K562 (cell line): ENCODE measurements at regions not wholly inside any gene's neighbourhood (a gene's known extent, or its start where the extent isn't known, plus 50 kb on each side); places are given as distances from the start of the nearest gene placed in this dataset.

Source experiments
- ATAC-seq: fragments of 200-7000 bp; cut with Tn5 transposase; 3 replicates; pipeline ENCODE4 v1.9.1; 2020; ENCODE audit warnings: moderate library complexity
- BruUV-seq: library from RNA; stranded (reverse); fragments of 400-500 nt; replicated peaks from 2 replicates; lab custom pipeline; 2021; lab: Mats Ljungman, UMichigan
- CTCF ChIA-PET: fragments of 300-600 bp; formaldehyde crosslinking; extraction: SDS; loops from one replicate; lab custom pipeline; 2021; ENCODE audit warnings: low intra/inter-chr PET ratio; lab: Yijun Ruan, JAX
- POLR2A ChIA-PET: fragments of 300-600, 350-650 bp; sonication (Branson Sonifier 250); formaldehyde crosslinking; extraction: SDS; loops from one replicate; lab custom pipeline; 2021; ENCODE audit warnings: antibody characterized with exemption, inconsistent platforms; lab: Yijun Ruan, JAX
- DNase-seq, 4 experiments: peaks; one replicate each; pipeline versions ENCODE4 v3.0.0 to v3.0.0-alpha.2; 2011 to 2018; ENCODE audit warnings: low spot score in 3 of 4, mixed read lengths in 3 of 4; ENCODE audit errors: extremely low read depth in 1 of 4
- FAIRE-seq: peaks from 2 replicates; lab custom pipeline; 2011; peaks lifted over from hg19 to GRCh38; lab: Jason Lieb, UNC
- H2AFZ ChIP-seq: 2 replicates; pipeline ENCODE4 v1.6.0; 2011; ENCODE audit warnings: low read depth, low read length, control low read depth, inconsistent platforms
- H3K27ac ChIP-seq: fragments of 200-600 bp; 3 replicates; pipeline ENCODE4 v1.8.0; 2011; ENCODE audit warnings: low read depth, mild to moderate bottlenecking, control low read depth, inconsistent platforms, low read length, moderate library complexity, mixed read lengths; ENCODE audit errors: extremely low read depth
- H3K27me3 ChIP-seq, 2 experiments: fragments of 300-600 bp in 1 of 2; 2 replicates in 1 of 2; 3 replicates in 1 of 2; pipeline versions ENCODE4 v1.6.0 to v1.8.0; 2011; ENCODE audit warnings: inconsistent platforms in 2 of 2, low read length in 2 of 2, mild to moderate bottlenecking in 1 of 2, mixed read lengths in 1 of 2, moderate library complexity in 1 of 2; ENCODE audit not compliant: control insufficient read depth in 2 of 2, insufficient read depth in 2 of 2
- H3K36me3 ChIP-seq: fragments of 300-600 bp; 3 replicates; pipeline ENCODE4 v1.8.0; 2011; ENCODE audit warnings: mild to moderate bottlenecking, low read length, inconsistent platforms; ENCODE audit not compliant: control insufficient read depth, insufficient read depth
- H3K4me1 ChIP-seq, 2 experiments: fragments of 200-600 bp in 1 of 2; replicated peaks in 1 of 2; 2 replicates in 1 of 2; 3 replicates in 1 of 2; pipeline versions ENCODE4 v1.5.1 to v1.8.0; 2011; ENCODE audit warnings: inconsistent platforms in 2 of 2, low read length in 2 of 2, mild to moderate bottlenecking in 1 of 2, mixed read lengths in 1 of 2, moderate library complexity in 1 of 2; ENCODE audit not compliant: control insufficient read depth in 2 of 2, insufficient read depth in 2 of 2
- H3K4me2 ChIP-seq: 2 replicates; pipeline ENCODE4 v1.6.1; 2011; ENCODE audit warnings: low read length, control low read depth, inconsistent platforms, mixed read lengths; ENCODE audit not compliant: insufficient read depth
- H3K4me3 ChIP-seq: fragments of 200-600 bp; sonication (generic), shearing (Covaris generic); 2 replicates; pipeline ENCODE4 v1.5.1; 2016; ENCODE audit warnings: control low read depth, inconsistent platforms
- H3K79me2 ChIP-seq: fragments of 200-600 bp; 3 replicates; pipeline ENCODE4 v1.8.0; 2011; ENCODE audit warnings: low read length, inconsistent platforms; ENCODE audit not compliant: control insufficient read depth, insufficient read depth
- H3K9ac ChIP-seq, 2 experiments: 2 replicates each; pipeline versions ENCODE4 v1.6.0 to v1.6.1; 2011; ENCODE audit warnings: low read depth in 2 of 2, low read length in 2 of 2, control low read depth in 1 of 2, inconsistent platforms in 1 of 2, mild to moderate bottlenecking in 1 of 2, mixed read lengths in 1 of 2; ENCODE audit not compliant: insufficient read depth in 1 of 2
- H3K9me1 ChIP-seq: one replicate; pipeline ENCODE4 v1.6.0; 2011; ENCODE audit warnings: inconsistent platforms, mild to moderate bottlenecking, low read length, moderate library complexity; ENCODE audit not compliant: control insufficient read depth, insufficient read depth
- H3K9me3 ChIP-seq: replicated peaks from 2 replicates; pipeline ENCODE4 v1.5.1; 2011; ENCODE audit warnings: low read depth, low read length, inconsistent platforms; ENCODE audit not compliant: control insufficient read depth, insufficient read depth
- H4K20me1 ChIP-seq: replicated peaks from 2 replicates; pipeline ENCODE4 v1.6.1; 2011; ENCODE audit warnings: low read length, inconsistent platforms, mixed read lengths; ENCODE audit not compliant: control insufficient read depth, insufficient read depth
- PHB ChIP-seq: fragments of 250-450 bp; sonication (Bioruptor Pico); IDR thresholded peaks from 2 replicates; pipeline ENCODE4 v1.5.0; 2021
- PHF21A ChIP-seq: fragments of 450-650 bp; IDR thresholded peaks from 2 replicates; pipeline ENCODE4 v1.6.1; 2017; ENCODE audit warnings: low read depth, borderline replicate concordance
- ZNF592 ChIP-seq: fragments of 450-650 bp; IDR thresholded peaks from 2 replicates; pipeline ENCODE4 v1.6.1; 2017; ENCODE audit warnings: antibody characterized with exemption, mild to moderate bottlenecking
- WGBS: fragments of 100-300 bp; shearing (Covaris generic); methylation state at CpG from one replicate; pipeline ENCODE4 v1.1.6; 2016; ENCODE audit warnings: low coverage, mixed read lengths; ENCODE audit not compliant: insufficient coverage; ENCODE audit errors: missing lambda C conversion rate; 5-methylcytosine and 5-hydroxymethylcytosine counted together
- in situ Hi-C: fragments of 300-500 bp; cut with MboI; formaldehyde crosslinking; loops from 4 replicates; pipeline ENCODE4 v1.15.0; 2018; ENCODE audit warnings: inconsistent platforms, mixed read lengths
- intact Hi-C: fragments of 100-400 bp; cut with micrococcal nuclease; formaldehyde crosslinking; loops from 2 replicates; pipeline ENCODE4 v1.14.2; 2022
- TF ChIP-seq, protein P1 (sequence below): fragments of 450-650 bp; formaldehyde crosslinking; IDR thresholded peaks from 2 replicates; pipeline ENCODE4 v1.4.0; 2020; ENCODE audit warnings: mild to moderate bottlenecking, moderate library complexity
- TF ChIP-seq, protein P2 (sequence below): fragments of 250-450 bp; sonication (Bioruptor Pico); IDR thresholded peaks from 2 replicates; pipeline ENCODE4 v1.5.0; 2022; ENCODE audit warnings: mild to moderate bottlenecking

DNA sequence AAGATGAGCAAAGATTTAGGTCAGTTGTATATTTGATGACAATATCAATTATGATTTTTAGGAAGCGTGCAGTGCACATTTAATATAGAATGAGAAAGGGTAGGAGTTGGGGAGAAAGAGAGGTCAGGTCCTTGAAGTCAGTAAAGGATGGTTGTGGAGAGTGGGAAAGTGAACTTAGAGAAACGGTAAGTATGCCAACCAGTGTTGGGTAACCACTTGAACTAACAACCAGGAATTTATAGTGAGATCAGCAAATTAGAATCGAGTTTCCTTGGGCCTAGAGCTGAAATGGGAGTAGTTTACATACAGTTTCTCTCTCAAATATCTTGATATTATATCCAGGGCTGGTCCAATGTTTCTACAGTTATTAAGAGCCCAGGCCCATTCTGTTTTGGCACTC is 188.5 kb upstream of the RBMS3 start:
- H3K27me3 ChIP-seq: no peaks in the 10 kb centered on the region
- no peak overlapping the region for H3K4me2 ChIP-seq
- H3K36me3 ChIP-seq: no peaks in the 10 kb centered on the region
- no TSS peak for BruUV-seq
- no peaks in the 10 kb centered on the region for H3K9me1 ChIP-seq
- no peak overlapping the region for H3K4me3 ChIP-seq
- H3K4me1 ChIP-seq: no peaks in the 10 kb centered on the region
- in situ Hi-C loops: no loop called here
- ATAC-seq (no peak), DNase-seq (no peak), FAIRE-seq (no peak)
- TF ChIP-seq PHF21A: no peak
- TF ChIP-seq, protein P1, sequence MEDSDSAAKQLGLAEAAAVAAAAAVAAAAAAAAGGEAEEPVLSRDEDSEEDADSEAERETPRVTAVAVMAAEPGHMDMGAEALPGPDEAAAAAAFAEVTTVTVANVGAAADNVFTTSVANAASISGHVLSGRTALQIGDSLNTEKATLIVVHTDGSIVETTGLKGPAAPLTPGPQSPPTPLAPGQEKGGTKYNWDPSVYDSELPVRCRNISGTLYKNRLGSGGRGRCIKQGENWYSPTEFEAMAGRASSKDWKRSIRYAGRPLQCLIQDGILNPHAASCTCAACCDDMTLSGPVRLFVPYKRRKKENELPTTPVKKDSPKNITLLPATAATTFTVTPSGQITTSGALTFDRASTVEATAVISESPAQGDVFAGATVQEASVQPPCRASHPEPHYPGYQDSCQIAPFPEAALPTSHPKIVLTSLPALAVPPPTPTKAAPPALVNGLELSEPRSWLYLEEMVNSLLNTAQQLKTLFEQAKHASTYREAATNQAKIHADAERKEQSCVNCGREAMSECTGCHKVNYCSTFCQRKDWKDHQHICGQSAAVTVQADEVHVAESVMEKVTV: no peak
- no peak overlapping the region for H3K9ac ChIP-seq
- intact Hi-C loops: no loop called here
- H3K79me2 ChIP-seq: no peaks in the 10 kb centered on the region
- H3K9me3 ChIP-seq: 0 out of 2 replicates have a peak, but pooled peaks cover 1% of the 10 kb centered on the region
- WGBS: 0% methylated on average over 3 of the region's 3 CpGs
- H3K27ac ChIP-seq: no peak overlapping the region
- H2AFZ ChIP-seq: no peak overlapping the region
- no peaks in the 10 kb centered on the region for H4K20me1 ChIP-seq
- ChIA-PET CTCF (no interaction called here), POLR2A (no interaction called here)

DNA sequence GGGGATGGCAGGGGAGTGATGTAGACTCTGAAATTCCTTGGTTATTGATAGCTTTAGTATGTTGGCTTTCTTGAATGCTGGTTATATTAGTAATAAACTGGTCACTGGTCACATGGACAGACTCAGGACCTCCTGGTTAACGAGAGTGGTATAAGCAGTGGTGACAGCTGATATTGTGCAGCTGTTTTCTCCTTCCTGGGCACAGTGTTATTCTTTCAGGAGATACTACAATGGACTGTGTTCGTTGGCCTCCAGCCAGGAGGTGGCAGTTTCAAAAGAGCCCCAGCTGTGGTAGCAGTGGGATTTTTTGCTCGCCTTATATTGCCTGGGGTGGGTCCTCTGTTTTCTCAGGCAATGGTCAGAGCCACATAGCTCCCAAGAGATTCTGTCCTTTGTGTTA is 181.6 kb upstream of the RBMS3 start:
- intact Hi-C loops (no loop called here), in situ Hi-C loops (no loop called here)
- H3K9me3 ChIP-seq: no peaks in the 10 kb centered on the region
- no peak for DNase-seq
- BruUV-seq: no TSS peak
- H4K20me1 ChIP-seq: no peaks in the 10 kb centered on the region
- no peak for ATAC-seq
- H3K79me2 ChIP-seq: no peaks in the 10 kb centered on the region
- H3K9me1 ChIP-seq: no peaks in the 10 kb centered on the region
- ChIA-PET POLR2A (interaction anchor here (0.8 kb wide), 1 partner anchor 324 kb away, joined by 3 read pairs; no protein-coding TSS in a partner anchor), CTCF (no interaction called here)
- H3K9ac ChIP-seq: no peak overlapping the region
- no peak overlapping the region for H3K4me3 ChIP-seq
- H2AFZ ChIP-seq: no peak overlapping the region
- H3K36me3 ChIP-seq: no peaks in the 10 kb centered on the region
- no peak overlapping the region for H3K27ac ChIP-seq
- H3K4me2 ChIP-seq: no peak overlapping the region
- WGBS: 0% methylated on average over 3 of the region's 3 CpGs
- FAIRE-seq: no peak
- H3K4me1 ChIP-seq: no peaks in the 10 kb centered on the region
- no peaks in the 10 kb centered on the region for H3K27me3 ChIP-seq
- TF ChIP-seq, protein P2, sequence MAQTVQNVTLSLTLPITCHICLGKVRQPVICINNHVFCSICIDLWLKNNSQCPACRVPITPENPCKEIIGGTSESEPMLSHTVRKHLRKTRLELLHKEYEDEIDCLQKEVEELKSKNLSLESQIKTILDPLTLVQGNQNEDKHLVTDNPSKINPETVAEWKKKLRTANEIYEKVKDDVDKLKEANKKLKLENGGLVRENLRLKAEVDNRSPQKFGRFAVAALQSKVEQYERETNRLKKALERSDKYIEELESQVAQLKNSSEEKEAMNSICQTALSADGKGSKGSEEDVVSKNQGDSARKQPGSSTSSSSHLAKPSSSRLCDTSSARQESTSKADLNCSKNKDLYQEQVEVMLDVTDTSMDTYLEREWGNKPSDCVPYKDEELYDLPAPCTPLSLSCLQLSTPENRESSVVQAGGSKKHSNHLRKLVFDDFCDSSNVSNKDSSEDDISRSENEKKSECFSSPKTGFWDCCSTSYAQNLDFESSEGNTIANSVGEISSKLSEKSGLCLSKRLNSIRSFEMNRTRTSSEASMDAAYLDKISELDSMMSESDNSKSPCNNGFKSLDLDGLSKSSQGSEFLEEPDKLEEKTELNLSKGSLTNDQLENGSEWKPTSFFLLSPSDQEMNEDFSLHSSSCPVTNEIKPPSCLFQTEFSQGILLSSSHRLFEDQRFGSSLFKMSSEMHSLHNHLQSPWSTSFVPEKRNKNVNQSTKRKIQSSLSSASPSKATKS (CRISPR knock-in tag): no peak
- TF ChIP-seq PHB (CRISPR knock-in tag) (no peak), ZNF592 (no peak)
